UCSD-AML1 (cell line): ENCODE measurements at regions not wholly inside any gene's neighbourhood (a gene's known extent, or its start where the extent isn't known, plus 50 kb on each side); places are given as distances from the start of the nearest gene placed in this dataset.
A peak's percentile ranks its signal among the peaks of the same experiment; 100 is the strongest.

Source experiments
- DNase-seq: peaks from one replicate; lab custom pipeline; 2025; ENCODE audit not compliant: unreplicated experiment; lab: John Stamatoyannopoulos, UW

- peak; percentile 67 for DNase-seq
Observed at GRCh38 chr3:72288955-72289691, 504.2 kb upstream of the PROK2 start.

GRCh38 chr3:72287956-72288355, 503.0 kb upstream of the PROK2 start:
- no peak for DNase-seq

- no peak for DNase-seq
Observed at GRCh38 chr3:72285502-72285901, 500.6 kb upstream of the PROK2 start.

GRCh38 chr3:72284471-72284870, 499.5 kb upstream of the PROK2 start:
- no peak for DNase-seq

GRCh38 chr3:72282918-72283317, 498.0 kb upstream of the PROK2 start:
- DNase-seq = no peak

- no peak for DNase-seq
Observed at GRCh38 chr3:72281551-72281950, 496.6 kb upstream of the PROK2 start.

GRCh38 chr3:72280876-72281275, 495.9 kb upstream of the PROK2 start:
- peak; percentile 48 for DNase-seq

- no peak for DNase-seq
Observed at GRCh38 chr3:72279631-72280041, 494.7 kb upstream of the PROK2 start.

- DNase-seq = no peak
Observed at GRCh38 chr3:72279068-72279604, 494.2 kb upstream of the PROK2 start.

- no peak for DNase-seq
Observed at GRCh38 chr3:72278349-72279067, 493.6 kb upstream of the PROK2 start.

- no peak for DNase-seq
Observed at GRCh38 chr3:72277710-72278109, 492.8 kb upstream of the PROK2 start.

- no peak for DNase-seq
Observed at GRCh38 chr3:72276806-72277205, 491.9 kb upstream of the PROK2 start.

GRCh38 chr3:72275331-72275751, 490.4 kb upstream of the PROK2 start:
- DNase-seq = no peak

- DNase-seq = no peak
Observed at GRCh38 chr3:72274493-72275330, 489.8 kb upstream of the PROK2 start.

GRCh38 chr3:72273615-72274014, 488.7 kb upstream of the PROK2 start:
- DNase-seq = no peak

- no peak for DNase-seq
Observed at GRCh38 chr3:72272356-72272755, 487.4 kb upstream of the PROK2 start.

GRCh38 chr3:72271923-72272322, 487.0 kb upstream of the PROK2 start:
- DNase-seq = no peak

- DNase-seq = peak; percentile 42
Observed at GRCh38 chr3:72271216-72271615, 486.3 kb upstream of the PROK2 start.

- no peak for DNase-seq
Observed at GRCh38 chr3:72270730-72271129, 485.8 kb upstream of the PROK2 start.

- peak; percentile 29 for DNase-seq
Observed at GRCh38 chr3:72270072-72270681, 485.2 kb upstream of the PROK2 start.

GRCh38 chr3:72269475-72269874, 484.5 kb upstream of the PROK2 start:
- DNase-seq = no peak
